ENCODE measurements at regions not wholly inside any gene's neighbourhood (a gene's known extent, or its start where the extent isn't known, plus 50 kb on each side); places are given as distances from the start of the nearest gene placed in this dataset.

- no peak for TF ChIP-seq POLR2AphosphoS5 (IDR thresholded peaks at IDR 0.05; ENCODE audit: low read depth, low read length)
- TF ChIP-seq TAF1 (IDR thresholded peaks at IDR 0.05; ENCODE audit: borderline replicate concordance, insufficient read depth, low read length): no peak
- no peak for TF ChIP-seq FOXP2 (optimal IDR thresholded peaks at IDR 0.05; ENCODE audit: borderline replicate concordance, extremely low read depth, extremely low read length, insufficient read depth)
- TF ChIP-seq REST (IDR thresholded peaks at IDR 0.05; ENCODE audit: insufficient read depth in 1 of 2, low read depth in 2 of 2, low read length in 2 of 2): no peak
- no peak for TF ChIP-seq SIN3A (IDR thresholded peaks at IDR 0.05; ENCODE audit: borderline replicate concordance, insufficient read depth, low read length)
Observed at GRCh38 chr2:15704788-15705115, 113.1 kb downstream of the DDX1 start.

DNA sequence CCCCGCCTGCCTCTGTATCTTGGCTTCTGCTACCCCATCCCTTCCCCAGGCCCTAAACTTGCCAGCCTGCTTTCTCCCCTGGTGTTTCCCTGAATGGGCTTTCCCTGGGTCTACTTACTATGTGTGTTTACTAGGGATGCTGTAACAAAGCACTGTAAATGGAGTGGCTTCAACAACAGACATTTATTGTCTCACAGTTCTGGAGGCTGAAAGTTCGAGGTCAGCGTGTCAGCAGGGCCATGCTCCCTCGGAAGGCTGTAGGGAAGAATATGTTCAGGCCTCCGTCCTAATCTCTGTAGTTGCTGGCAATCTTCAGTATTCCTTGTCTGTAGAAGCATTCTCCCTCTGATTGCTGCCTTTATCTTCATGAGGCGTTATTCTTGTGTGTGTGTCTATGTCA is 113.6 kb downstream of the DDX1 start:
- no peak for TF ChIP-seq REST (IDR thresholded peaks at IDR 0.05; ENCODE audit: insufficient read depth in 1 of 2, low read depth in 2 of 2, low read length in 2 of 2)
- TF ChIP-seq FOXP2 (optimal IDR thresholded peaks at IDR 0.05; ENCODE audit: borderline replicate concordance, extremely low read depth, extremely low read length, insufficient read depth): no peak
- no peak for TF ChIP-seq TAF1 (IDR thresholded peaks at IDR 0.05; ENCODE audit: borderline replicate concordance, insufficient read depth, low read length)
- TF ChIP-seq SIN3A (IDR thresholded peaks at IDR 0.05; ENCODE audit: borderline replicate concordance, insufficient read depth, low read length): no peak
- TF ChIP-seq POLR2AphosphoS5 (IDR thresholded peaks at IDR 0.05; ENCODE audit: low read depth, low read length): no peak

DNA sequence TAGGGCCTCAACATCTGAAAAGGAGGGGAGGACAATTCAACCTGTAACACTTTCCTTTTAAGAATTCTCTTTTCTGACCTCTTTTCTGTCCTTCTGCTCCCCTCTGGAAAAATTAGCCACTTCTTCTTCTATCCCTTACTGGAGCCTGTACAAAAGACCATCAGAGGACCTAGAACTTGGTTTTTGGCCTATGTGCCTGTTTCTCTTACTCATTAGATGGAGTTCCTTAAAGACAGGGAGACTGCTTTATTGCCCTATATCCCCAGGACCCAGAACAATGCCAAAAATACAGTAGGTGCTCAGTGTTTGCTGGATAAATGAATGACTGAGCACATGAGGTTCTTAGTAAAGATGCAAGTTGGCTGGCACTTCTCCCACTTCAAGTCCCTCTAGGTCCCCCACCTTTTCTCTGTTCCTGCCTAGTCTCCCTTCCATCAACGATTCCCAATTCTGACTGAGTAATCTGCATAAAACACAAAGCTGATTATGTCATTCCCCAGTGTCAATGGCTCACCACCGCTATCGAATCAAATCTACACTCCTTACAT is 114.2 kb downstream of the DDX1 start:
- no peak for TF ChIP-seq REST (IDR thresholded peaks at IDR 0.05; ENCODE audit: insufficient read depth in 1 of 2, low read depth in 2 of 2, low read length in 2 of 2)
- TF ChIP-seq POLR2AphosphoS5 (IDR thresholded peaks at IDR 0.05; ENCODE audit: low read depth, low read length): no peak
- TF ChIP-seq TAF1 (IDR thresholded peaks at IDR 0.05; ENCODE audit: borderline replicate concordance, insufficient read depth, low read length): no peak
- TF ChIP-seq FOXP2 (optimal IDR thresholded peaks at IDR 0.05; ENCODE audit: borderline replicate concordance, extremely low read depth, extremely low read length, insufficient read depth): no peak
- no peak for TF ChIP-seq SIN3A (IDR thresholded peaks at IDR 0.05; ENCODE audit: borderline replicate concordance, insufficient read depth, low read length)

- TF ChIP-seq SIN3A (IDR thresholded peaks at IDR 0.05; ENCODE audit: borderline replicate concordance, insufficient read depth, low read length): no peak
- no peak for TF ChIP-seq REST (IDR thresholded peaks at IDR 0.05; ENCODE audit: insufficient read depth in 1 of 2, low read depth in 2 of 2, low read length in 2 of 2)
- TF ChIP-seq TAF1 (IDR thresholded peaks at IDR 0.05; ENCODE audit: borderline replicate concordance, insufficient read depth, low read length): no peak
- TF ChIP-seq POLR2AphosphoS5 (IDR thresholded peaks at IDR 0.05; ENCODE audit: low read depth, low read length): no peak
- TF ChIP-seq FOXP2 (optimal IDR thresholded peaks at IDR 0.05; ENCODE audit: borderline replicate concordance, extremely low read depth, extremely low read length, insufficient read depth): no peak
Observed at GRCh38 chr2:15706424-15706823, 114.8 kb downstream of the DDX1 start.
